Liver (tissue), 8 donors: ENCODE measurements at regions not wholly inside any gene's neighbourhood (a gene's known extent, or its start where the extent isn't known, plus 50 kb on each side); places are given as distances from the start of the nearest gene placed in this dataset.

Source experiments
- DNase-seq: peaks from one replicate; pipeline ENCODE4 v3.0.0-alpha.2; 2017; ENCODE audit warnings: low spot score
- H3K27ac ChIP-seq, 2 donors: one replicate each; pipeline ENCODE4 v1.7.0; 2013; ENCODE audit warnings: inconsistent platforms in 2 of 2, low read length in 2 of 2, control low read depth in 1 of 2, low read depth in 1 of 2, mild to moderate bottlenecking in 1 of 2
- H3K27me3 ChIP-seq, 4 donors: one replicate each; pipeline versions ENCODE4 v1.6.1 to v1.7.0; 2013; ENCODE audit warnings: low read length in 3 of 4, inconsistent platforms in 1 of 4, mild to moderate bottlenecking in 1 of 4, moderate library complexity in 1 of 4; ENCODE audit not compliant: control insufficient read depth in 4 of 4, insufficient read depth in 4 of 4
- H3K36me3 ChIP-seq, 4 donors: one replicate each; pipeline versions ENCODE4 v1.6.1 to v1.7.0; 2013; ENCODE audit warnings: low read length in 3 of 4, mild to moderate bottlenecking in 3 of 4, low read depth in 1 of 4, moderate library complexity in 1 of 4; ENCODE audit not compliant: control insufficient read depth in 4 of 4, insufficient read depth in 3 of 4
- H3K4me1 ChIP-seq, 4 donors: one replicate each; pipeline versions ENCODE4 v1.6.1 to v1.7.0; 2013; ENCODE audit warnings: low read length in 3 of 4, mild to moderate bottlenecking in 3 of 4, moderate library complexity in 1 of 4; ENCODE audit not compliant: control insufficient read depth in 4 of 4, insufficient read depth in 4 of 4
- H3K4me3 ChIP-seq, 3 donors: one replicate each; pipeline versions ENCODE4 v1.6.1 to v1.7.0; 2013; ENCODE audit warnings: low read length in 3 of 3, control low read depth in 1 of 3, low read depth in 1 of 3, mild to moderate bottlenecking in 1 of 3
- H3K9ac ChIP-seq, 2 donors: one replicate each; pipeline ENCODE4 v1.7.0; 2013; ENCODE audit warnings: low read length in 2 of 2, mild to moderate bottlenecking in 2 of 2, moderate library complexity in 2 of 2, control low read depth in 1 of 2, low read depth in 1 of 2
- H3K9me3 ChIP-seq, 4 donors: one replicate each; pipeline versions ENCODE4 v1.6.1 to v1.7.0; 2013; ENCODE audit warnings: low read length in 3 of 4; ENCODE audit not compliant: control insufficient read depth in 4 of 4
- CTCF ChIP-seq: fragments of 150-350 bp; IDR thresholded peaks from 2 replicates; pipeline ENCODE4 v1.5.1; 2017; ENCODE audit warnings: improper control_type of control experiment, low read depth, low read length; ENCODE audit not compliant: missing input control
- EGR1 ChIP-seq, 2 donors: IDR thresholded peaks; 2 replicates each; pipeline ENCODE4 v1.6.1; 2016 to 2018; ENCODE audit warnings: antibody characterized with exemption in 2 of 2, low read depth in 2 of 2
- FOXA1 ChIP-seq: IDR thresholded peaks from 2 replicates; pipeline ENCODE4 v1.6.1; 2016; ENCODE audit warnings: antibody characterized with exemption
- FOXA2 ChIP-seq: IDR thresholded peaks from 2 replicates; pipeline ENCODE4 v1.6.1; 2016; ENCODE audit warnings: antibody characterized with exemption
- GABPA ChIP-seq, 2 donors: IDR thresholded peaks in 1 of 2; conservative IDR thresholded peaks in 1 of 2; 2 replicates each; pipeline ENCODE4 v1.6.1; 2016; ENCODE audit warnings: antibody characterized with exemption in 2 of 2, mild to moderate bottlenecking in 1 of 2, moderate library complexity in 1 of 2
- HNF4A ChIP-seq, 2 donors: conservative IDR thresholded peaks; 2 replicates each; pipeline ENCODE4 v1.6.1; 2016; ENCODE audit warnings: antibody characterized with exemption in 2 of 2, mild to moderate bottlenecking in 2 of 2
- JUND ChIP-seq, 2 donors: IDR thresholded peaks; 2 replicates each; pipeline ENCODE4 v1.6.1; 2016; ENCODE audit warnings: antibody characterized with exemption in 2 of 2
- MAX ChIP-seq: IDR thresholded peaks from 2 replicates; pipeline ENCODE4 v1.6.1; 2016; ENCODE audit warnings: antibody characterized with exemption
- NR2F2 ChIP-seq: IDR thresholded peaks from 2 replicates; pipeline ENCODE4 v1.6.1; 2016; ENCODE audit warnings: antibody characterized with exemption
- RXRA ChIP-seq, 2 donors: IDR thresholded peaks; 2 replicates each; pipeline ENCODE4 v1.6.1; 2017 to 2018; ENCODE audit warnings: antibody characterized with exemption in 2 of 2, mild to moderate bottlenecking in 1 of 2
- SP1 ChIP-seq: IDR thresholded peaks from 2 replicates; pipeline ENCODE4 v1.6.1; 2018; ENCODE audit warnings: antibody characterized with exemption, mild to moderate bottlenecking
- TAF1 ChIP-seq: conservative IDR thresholded peaks from 2 replicates; pipeline ENCODE4 v1.6.1; 2016; ENCODE audit warnings: antibody characterized with exemption, mild to moderate bottlenecking
- YY1 ChIP-seq: IDR thresholded peaks from 2 replicates; pipeline ENCODE4 v1.6.1; 2016; ENCODE audit warnings: antibody characterized with exemption, mild to moderate bottlenecking
- ZBTB33 ChIP-seq: IDR thresholded peaks from 2 replicates; pipeline ENCODE4 v1.6.1; 2016; ENCODE audit warnings: antibody characterized with exemption
- WGBS: extraction: QIAGEN DNeasy Blood & Tissue Kit; methylation state at CpG from one replicate; pipeline ENCODE4 v1.1.7; 2013; 5-methylcytosine and 5-hydroxymethylcytosine counted together
- TF ChIP-seq, protein P1 (sequence below): IDR thresholded peaks from 2 replicates; pipeline ENCODE4 v1.6.1; 2016; ENCODE audit warnings: antibody characterized with exemption
- TF ChIP-seq, protein P2 (sequence below): IDR thresholded peaks from 2 replicates; pipeline ENCODE4 v1.6.1; 2016; ENCODE audit warnings: antibody characterized with exemption, mild to moderate bottlenecking
- donor health status: healthy.
- donor health status: healthy.
- donor health status: healthy.
- donor health status: healthy.
- donor health status: healthy.

DNA sequence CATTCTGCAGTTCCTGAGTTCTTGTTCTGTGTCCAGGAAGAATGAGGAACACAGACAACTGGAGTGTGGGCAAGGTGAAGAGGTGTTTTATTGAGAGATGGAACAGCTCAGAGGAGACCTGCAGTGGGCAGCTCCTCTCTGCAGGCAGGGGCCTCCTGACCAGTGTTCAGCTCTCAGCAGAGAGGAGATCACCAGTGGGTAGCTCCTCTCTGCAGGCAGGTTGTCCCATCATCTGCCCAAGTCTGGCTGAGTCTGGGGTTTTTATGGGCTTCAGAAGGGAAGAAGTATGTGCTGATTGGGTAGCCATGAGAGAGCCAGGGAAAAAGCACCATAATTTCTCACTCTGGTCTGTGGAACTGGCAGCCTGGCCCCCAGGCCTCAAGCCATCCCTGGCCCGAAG is 56.0 kb upstream of the RASGEF1B start:
- no peak for TF ChIP-seq FOXA2
- TF ChIP-seq YY1: no peak
- TF ChIP-seq, protein P1, sequence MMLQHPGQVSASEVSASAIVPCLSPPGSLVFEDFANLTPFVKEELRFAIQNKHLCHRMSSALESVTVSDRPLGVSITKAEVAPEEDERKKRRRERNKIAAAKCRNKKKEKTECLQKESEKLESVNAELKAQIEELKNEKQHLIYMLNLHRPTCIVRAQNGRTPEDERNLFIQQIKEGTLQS: no peak
- no peak for TF ChIP-seq SP1
- TF ChIP-seq, protein P2, sequence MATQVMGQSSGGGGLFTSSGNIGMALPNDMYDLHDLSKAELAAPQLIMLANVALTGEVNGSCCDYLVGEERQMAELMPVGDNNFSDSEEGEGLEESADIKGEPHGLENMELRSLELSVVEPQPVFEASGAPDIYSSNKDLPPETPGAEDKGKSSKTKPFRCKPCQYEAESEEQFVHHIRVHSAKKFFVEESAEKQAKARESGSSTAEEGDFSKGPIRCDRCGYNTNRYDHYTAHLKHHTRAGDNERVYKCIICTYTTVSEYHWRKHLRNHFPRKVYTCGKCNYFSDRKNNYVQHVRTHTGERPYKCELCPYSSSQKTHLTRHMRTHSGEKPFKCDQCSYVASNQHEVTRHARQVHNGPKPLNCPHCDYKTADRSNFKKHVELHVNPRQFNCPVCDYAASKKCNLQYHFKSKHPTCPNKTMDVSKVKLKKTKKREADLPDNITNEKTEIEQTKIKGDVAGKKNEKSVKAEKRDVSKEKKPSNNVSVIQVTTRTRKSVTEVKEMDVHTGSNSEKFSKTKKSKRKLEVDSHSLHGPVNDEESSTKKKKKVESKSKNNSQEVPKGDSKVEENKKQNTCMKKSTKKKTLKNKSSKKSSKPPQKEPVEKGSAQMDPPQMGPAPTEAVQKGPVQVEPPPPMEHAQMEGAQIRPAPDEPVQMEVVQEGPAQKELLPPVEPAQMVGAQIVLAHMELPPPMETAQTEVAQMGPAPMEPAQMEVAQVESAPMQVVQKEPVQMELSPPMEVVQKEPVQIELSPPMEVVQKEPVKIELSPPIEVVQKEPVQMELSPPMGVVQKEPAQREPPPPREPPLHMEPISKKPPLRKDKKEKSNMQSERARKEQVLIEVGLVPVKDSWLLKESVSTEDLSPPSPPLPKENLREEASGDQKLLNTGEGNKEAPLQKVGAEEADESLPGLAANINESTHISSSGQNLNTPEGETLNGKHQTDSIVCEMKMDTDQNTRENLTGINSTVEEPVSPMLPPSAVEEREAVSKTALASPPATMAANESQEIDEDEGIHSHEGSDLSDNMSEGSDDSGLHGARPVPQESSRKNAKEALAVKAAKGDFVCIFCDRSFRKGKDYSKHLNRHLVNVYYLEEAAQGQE: no peak
- TF ChIP-seq HNF4A (conservative IDR thresholded peaks at IDR 0.05): no peak
- TF ChIP-seq TAF1: no peak
- TF ChIP-seq EGR1 (IDR thresholded peaks at IDR 0.05; ENCODE audit: low read depth in 2 of 2): no peak
- no peak for TF ChIP-seq MAX
- TF ChIP-seq CTCF: no peak
- TF ChIP-seq ZBTB33: no peak
- TF ChIP-seq JUND (IDR thresholded peaks at IDR 0.05): no peak
- no peak for TF ChIP-seq NR2F2
- TF ChIP-seq GABPA (IDR thresholded peaks at IDR 0.05 in 1 of 2, conservative IDR thresholded peaks at IDR 0.05 in 1 of 2): no peak
- Histone ChIP-seq H3K4me1 (no peaks in the 10 kb centered on the region), H3K36me3 (no peaks in the 10 kb centered on the region), H3K9ac (no peak overlapping the region), H3K27ac (no peak overlapping the region), H3K4me3 (no peak overlapping the region), H3K9me3 (no peaks in the 10 kb centered on the region), H3K27me3 (no peaks in the 10 kb centered on the region)
- 94% methylated on average over 1 of the region's 1 CpG for WGBS
- no peak for DNase-seq

GRCh38 chr4:81527115-81527514 is 55.4 kb upstream of the RASGEF1B start:
- H3K27ac ChIP-seq: no peak overlapping the region
- 82% methylated on average over 4 of the region's 4 CpGs for WGBS
- H3K9ac ChIP-seq: no peak overlapping the region
- no peak for DNase-seq
- no peaks in the 10 kb centered on the region for H3K4me1 ChIP-seq
- H3K36me3 ChIP-seq: no peaks in the 10 kb centered on the region
- no peaks in the 10 kb centered on the region for H3K9me3 ChIP-seq
- TF ChIP-seq CTCF: no peak
- no peak for TF ChIP-seq GABPA (IDR thresholded peaks at IDR 0.05 in 1 of 2, conservative IDR thresholded peaks at IDR 0.05 in 1 of 2)
- no peak for TF ChIP-seq HNF4A (conservative IDR thresholded peaks at IDR 0.05)
- TF ChIP-seq FOXA2: no peak
- TF ChIP-seq, protein P2: no peak
- no peak for TF ChIP-seq SP1
- TF ChIP-seq EGR1 (IDR thresholded peaks at IDR 0.05; ENCODE audit: low read depth in 2 of 2): no peak
- no peak for TF ChIP-seq FOXA1
- no peak for TF ChIP-seq NR2F2
- TF ChIP-seq RXRA (IDR thresholded peaks at IDR 0.05): no peak
- H3K27me3 ChIP-seq: no peaks in the 10 kb centered on the region
- H3K4me3 ChIP-seq: no peak overlapping the region
